Liver (tissue), 8 donors: ENCODE measurements at regions not wholly inside any gene's neighbourhood (a gene's known extent, or its start where the extent isn't known, plus 50 kb on each side); places are given as distances from the start of the nearest gene placed in this dataset.

ENCODE experiments used
- DNase-seq: peaks from one replicate; pipeline ENCODE4 v3.0.0-alpha.2; 2017; ENCODE audit warnings: low spot score
- H3K27ac ChIP-seq, 2 donors: one replicate each; pipeline ENCODE4 v1.7.0; 2013; ENCODE audit warnings: inconsistent platforms in 2 of 2, low read length in 2 of 2, control low read depth in 1 of 2, low read depth in 1 of 2, mild to moderate bottlenecking in 1 of 2
- H3K27me3 ChIP-seq, 4 donors: one replicate each; pipeline versions ENCODE4 v1.6.1 to v1.7.0; 2013; ENCODE audit warnings: low read length in 3 of 4, inconsistent platforms in 1 of 4, mild to moderate bottlenecking in 1 of 4, moderate library complexity in 1 of 4; ENCODE audit not compliant: control insufficient read depth in 4 of 4, insufficient read depth in 4 of 4
- H3K36me3 ChIP-seq, 4 donors: one replicate each; pipeline versions ENCODE4 v1.6.1 to v1.7.0; 2013; ENCODE audit warnings: low read length in 3 of 4, mild to moderate bottlenecking in 3 of 4, low read depth in 1 of 4, moderate library complexity in 1 of 4; ENCODE audit not compliant: control insufficient read depth in 4 of 4, insufficient read depth in 3 of 4
- H3K4me1 ChIP-seq, 4 donors: one replicate each; pipeline versions ENCODE4 v1.6.1 to v1.7.0; 2013; ENCODE audit warnings: low read length in 3 of 4, mild to moderate bottlenecking in 3 of 4, moderate library complexity in 1 of 4; ENCODE audit not compliant: control insufficient read depth in 4 of 4, insufficient read depth in 4 of 4
- H3K4me3 ChIP-seq, 3 donors: one replicate each; pipeline versions ENCODE4 v1.6.1 to v1.7.0; 2013; ENCODE audit warnings: low read length in 3 of 3, control low read depth in 1 of 3, low read depth in 1 of 3, mild to moderate bottlenecking in 1 of 3
- H3K9ac ChIP-seq, 2 donors: one replicate each; pipeline ENCODE4 v1.7.0; 2013; ENCODE audit warnings: low read length in 2 of 2, mild to moderate bottlenecking in 2 of 2, moderate library complexity in 2 of 2, control low read depth in 1 of 2, low read depth in 1 of 2
- H3K9me3 ChIP-seq, 4 donors: one replicate each; pipeline versions ENCODE4 v1.6.1 to v1.7.0; 2013; ENCODE audit warnings: low read length in 3 of 4; ENCODE audit not compliant: control insufficient read depth in 4 of 4
- EGR1 ChIP-seq, 2 donors: IDR thresholded peaks; 2 replicates each; pipeline ENCODE4 v1.6.1; 2016 to 2018; ENCODE audit warnings: antibody characterized with exemption in 2 of 2, low read depth in 2 of 2
- FOXA1 ChIP-seq: IDR thresholded peaks from 2 replicates; pipeline ENCODE4 v1.6.1; 2016; ENCODE audit warnings: antibody characterized with exemption
- GABPA ChIP-seq, 2 donors: IDR thresholded peaks in 1 of 2; conservative IDR thresholded peaks in 1 of 2; 2 replicates each; pipeline ENCODE4 v1.6.1; 2016; ENCODE audit warnings: antibody characterized with exemption in 2 of 2, mild to moderate bottlenecking in 1 of 2, moderate library complexity in 1 of 2
- HNF4G ChIP-seq: IDR thresholded peaks from 2 replicates; pipeline ENCODE4 v1.6.1; 2016; ENCODE audit warnings: antibody characterized with exemption
- JUND ChIP-seq, 2 donors: IDR thresholded peaks; 2 replicates each; pipeline ENCODE4 v1.6.1; 2016; ENCODE audit warnings: antibody characterized with exemption in 2 of 2
- NR2F2 ChIP-seq: IDR thresholded peaks from 2 replicates; pipeline ENCODE4 v1.6.1; 2016; ENCODE audit warnings: antibody characterized with exemption
- RAD21 ChIP-seq, 2 donors: IDR thresholded peaks; 2 replicates each; pipeline ENCODE4 v1.6.1; 2016; ENCODE audit warnings: antibody characterized with exemption in 2 of 2, mild to moderate bottlenecking in 2 of 2
- REST ChIP-seq: IDR thresholded peaks from 2 replicates; pipeline ENCODE4 v1.6.1; 2016; ENCODE audit warnings: antibody characterized with exemption, mild to moderate bottlenecking
- RXRA ChIP-seq, 2 donors: IDR thresholded peaks; 2 replicates each; pipeline ENCODE4 v1.6.1; 2017 to 2018; ENCODE audit warnings: antibody characterized with exemption in 2 of 2, mild to moderate bottlenecking in 1 of 2
- WGBS: extraction: QIAGEN DNeasy Blood & Tissue Kit; methylation state at CpG from one replicate; pipeline ENCODE4 v1.1.7; 2013; 5-methylcytosine and 5-hydroxymethylcytosine counted together
- TF ChIP-seq, protein P1 (sequence below): IDR thresholded peaks from 2 replicates; pipeline ENCODE4 v1.6.1; 2016; ENCODE audit warnings: antibody characterized with exemption
- TF ChIP-seq, protein P2 (sequence below): fragments of 150-350 bp; IDR thresholded peaks from 2 replicates; pipeline ENCODE4 v1.5.1; 2017; ENCODE audit warnings: improper control_type of control experiment, low read depth, low read length; ENCODE audit not compliant: missing input control
- TF ChIP-seq, protein P3 (sequence below): IDR thresholded peaks from 2 replicates; pipeline ENCODE4 v1.6.1; 2016; ENCODE audit warnings: antibody characterized with exemption
- donor health status: healthy.
- donor health status: healthy.
- donor health status: healthy.
- donor health status: healthy.
- donor health status: healthy.

DNA sequence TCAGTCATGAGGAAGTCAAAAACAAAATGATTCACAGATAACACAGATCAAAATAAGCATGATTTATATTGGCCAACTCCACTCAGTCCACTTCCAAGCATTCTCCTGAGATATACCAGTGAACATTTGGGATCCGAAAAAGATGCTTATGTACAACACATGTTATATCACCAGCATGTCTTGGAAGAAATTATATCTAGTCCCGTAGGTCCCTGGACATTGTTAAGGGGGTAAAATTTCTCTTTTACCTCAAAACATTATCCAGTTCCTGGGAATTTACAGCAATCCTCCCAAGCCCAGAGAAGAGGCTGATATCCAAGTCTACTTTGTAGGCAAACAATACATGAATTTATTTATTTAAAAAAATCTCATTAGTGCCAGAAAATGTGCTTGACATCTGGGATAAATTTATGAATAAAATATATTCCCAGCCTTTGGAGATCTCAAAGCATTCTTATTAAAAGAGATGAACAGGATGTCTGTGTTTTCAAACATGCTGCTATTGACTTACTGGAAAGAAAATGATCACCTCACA is 582.2 kb upstream of the ZWINT start:
- no peak overlapping the region for H3K4me3 ChIP-seq
- TF ChIP-seq, protein P1, sequence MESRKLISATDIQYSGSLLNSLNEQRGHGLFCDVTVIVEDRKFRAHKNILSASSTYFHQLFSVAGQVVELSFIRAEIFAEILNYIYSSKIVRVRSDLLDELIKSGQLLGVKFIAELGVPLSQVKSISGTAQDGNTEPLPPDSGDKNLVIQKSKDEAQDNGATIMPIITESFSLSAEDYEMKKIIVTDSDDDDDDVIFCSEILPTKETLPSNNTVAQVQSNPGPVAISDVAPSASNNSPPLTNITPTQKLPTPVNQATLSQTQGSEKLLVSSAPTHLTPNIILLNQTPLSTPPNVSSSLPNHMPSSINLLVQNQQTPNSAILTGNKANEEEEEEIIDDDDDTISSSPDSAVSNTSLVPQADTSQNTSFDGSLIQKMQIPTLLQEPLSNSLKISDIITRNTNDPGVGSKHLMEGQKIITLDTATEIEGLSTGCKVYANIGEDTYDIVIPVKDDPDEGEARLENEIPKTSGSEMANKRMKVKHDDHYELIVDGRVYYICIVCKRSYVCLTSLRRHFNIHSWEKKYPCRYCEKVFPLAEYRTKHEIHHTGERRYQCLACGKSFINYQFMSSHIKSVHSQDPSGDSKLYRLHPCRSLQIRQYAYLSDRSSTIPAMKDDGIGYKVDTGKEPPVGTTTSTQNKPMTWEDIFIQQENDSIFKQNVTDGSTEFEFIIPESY, result no peak
- TF ChIP-seq EGR1 (IDR thresholded peaks at IDR 0.05; ENCODE audit: low read depth in 2 of 2), result no peak
- TF ChIP-seq, protein P2, sequence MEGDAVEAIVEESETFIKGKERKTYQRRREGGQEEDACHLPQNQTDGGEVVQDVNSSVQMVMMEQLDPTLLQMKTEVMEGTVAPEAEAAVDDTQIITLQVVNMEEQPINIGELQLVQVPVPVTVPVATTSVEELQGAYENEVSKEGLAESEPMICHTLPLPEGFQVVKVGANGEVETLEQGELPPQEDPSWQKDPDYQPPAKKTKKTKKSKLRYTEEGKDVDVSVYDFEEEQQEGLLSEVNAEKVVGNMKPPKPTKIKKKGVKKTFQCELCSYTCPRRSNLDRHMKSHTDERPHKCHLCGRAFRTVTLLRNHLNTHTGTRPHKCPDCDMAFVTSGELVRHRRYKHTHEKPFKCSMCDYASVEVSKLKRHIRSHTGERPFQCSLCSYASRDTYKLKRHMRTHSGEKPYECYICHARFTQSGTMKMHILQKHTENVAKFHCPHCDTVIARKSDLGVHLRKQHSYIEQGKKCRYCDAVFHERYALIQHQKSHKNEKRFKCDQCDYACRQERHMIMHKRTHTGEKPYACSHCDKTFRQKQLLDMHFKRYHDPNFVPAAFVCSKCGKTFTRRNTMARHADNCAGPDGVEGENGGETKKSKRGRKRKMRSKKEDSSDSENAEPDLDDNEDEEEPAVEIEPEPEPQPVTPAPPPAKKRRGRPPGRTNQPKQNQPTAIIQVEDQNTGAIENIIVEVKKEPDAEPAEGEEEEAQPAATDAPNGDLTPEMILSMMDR, result no peak
- no peak for TF ChIP-seq JUND (IDR thresholded peaks at IDR 0.05)
- 58% methylated on average over 2 of the region's 2 CpGs for WGBS
- no peak for DNase-seq
- H3K36me3 ChIP-seq, result no peaks in the 10 kb centered on the region
- H3K9me3 ChIP-seq, result peaks cover 0 to 4% (median 0%) of the 10 kb centered on the region in 4 donors
- H3K9ac ChIP-seq, result no peak overlapping the region
- no peaks in the 10 kb centered on the region for H3K27me3 ChIP-seq
- H3K4me1 ChIP-seq, result no peaks in the 10 kb centered on the region
- H3K27ac ChIP-seq, result no peak overlapping the region

DNA sequence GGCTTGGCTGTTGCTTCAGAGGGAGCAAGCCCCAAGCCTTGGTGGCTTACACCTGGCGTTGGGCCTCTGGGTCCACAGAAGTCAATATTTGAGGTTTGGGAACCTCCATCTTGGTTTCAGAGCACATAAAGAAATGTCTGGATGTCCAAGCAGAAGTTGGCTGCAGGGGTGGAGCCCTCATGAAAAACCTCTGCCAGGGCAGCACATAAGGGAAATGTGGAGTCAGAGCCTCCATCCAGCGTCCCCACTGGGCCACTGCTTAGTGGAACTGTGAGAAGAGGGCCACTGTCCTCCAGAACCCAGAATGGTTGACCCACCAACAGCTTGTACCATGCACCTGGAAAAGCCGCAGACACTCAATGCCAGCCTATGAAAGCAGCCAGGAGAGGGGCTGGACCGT is 573.5 kb upstream of the ZWINT start:
- Histone ChIP-seq H3K4me3 (no peak overlapping the region), H3K36me3 (no peaks in the 10 kb centered on the region), H3K4me1 (no peaks in the 10 kb centered on the region), H3K27me3 (no peaks in the 10 kb centered on the region), H3K27ac (no peak overlapping the region), H3K9ac (no peak overlapping the region), H3K9me3 (peaks cover 0 to 3% (median 1%) of the 10 kb centered on the region in 4 donors)
- no peak for DNase-seq
- WGBS, result 74% methylated on average over 4 of the region's 4 CpGs
- TF ChIP-seq HNF4G (no peak), NR2F2 (no peak)
- TF ChIP-seq, protein P2, result no peak

DNA sequence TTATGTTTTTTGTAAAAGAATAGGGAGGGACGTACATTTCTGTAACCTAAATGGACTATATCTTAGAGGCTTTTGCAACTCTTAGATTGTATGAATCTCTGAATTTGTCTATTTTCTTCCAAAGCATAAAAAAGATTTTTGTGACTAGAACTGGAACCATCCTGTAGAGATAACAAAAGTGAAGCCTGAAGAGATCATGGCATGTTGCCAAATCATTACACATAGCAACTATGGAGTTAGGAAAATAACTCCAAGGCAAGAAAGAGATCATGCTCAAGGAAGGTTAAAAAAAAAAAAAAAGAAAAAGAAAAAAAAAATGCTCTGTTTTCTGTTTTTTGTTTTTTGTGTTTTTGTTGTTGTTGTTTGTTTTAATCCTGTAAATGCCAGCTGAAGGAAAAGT is 567.7 kb upstream of the ZWINT start:
- Histone ChIP-seq H3K9ac (no peak overlapping the region), H3K36me3 (no peaks in the 10 kb centered on the region), H3K4me3 (no peak overlapping the region), H3K27ac (no peak overlapping the region), H3K9me3 (no peaks in the 10 kb centered on the region), H3K4me1 (no peaks in the 10 kb centered on the region), H3K27me3 (no peaks in the 10 kb centered on the region)
- no peak for TF ChIP-seq RAD21 (IDR thresholded peaks at IDR 0.05)
- no peak for TF ChIP-seq REST
- TF ChIP-seq, protein P2, result no peak
- no peak for TF ChIP-seq HNF4G
- no peak for TF ChIP-seq RXRA (IDR thresholded peaks at IDR 0.05)
- TF ChIP-seq GABPA (IDR thresholded peaks at IDR 0.05 in 1 of 2, conservative IDR thresholded peaks at IDR 0.05 in 1 of 2), result no peak
- TF ChIP-seq EGR1 (IDR thresholded peaks at IDR 0.05; ENCODE audit: low read depth in 2 of 2), result no peak
- TF ChIP-seq, protein P3, sequence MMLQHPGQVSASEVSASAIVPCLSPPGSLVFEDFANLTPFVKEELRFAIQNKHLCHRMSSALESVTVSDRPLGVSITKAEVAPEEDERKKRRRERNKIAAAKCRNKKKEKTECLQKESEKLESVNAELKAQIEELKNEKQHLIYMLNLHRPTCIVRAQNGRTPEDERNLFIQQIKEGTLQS, result no peak
- no peak for TF ChIP-seq FOXA1
- DNase-seq, result no peak
- 65% methylated on average over 1 of the region's 1 CpG for WGBS
